OCI-LY7 (cell line): ENCODE measurements at regions not wholly inside any gene's neighbourhood (a gene's known extent, or its start where the extent isn't known, plus 50 kb on each side); places are given as distances from the start of the nearest gene placed in this dataset.

Experiments used
- CTCF ChIP-seq: fragments of 200-600 bp; sonication (generic); conservative IDR thresholded peaks from 2 replicates; pipeline ENCODE4 v1.5.1; 2014; ENCODE audit warnings: mild to moderate bottlenecking, antibody characterized with exemption, low read length, moderate library complexity, mixed read lengths
- EZH2phosphoT487 ChIP-seq: fragments of 200-600 bp; sonication (generic); IDR thresholded peaks from 2 replicates; pipeline ENCODE4 v1.6.1; 2018; ENCODE audit warnings: low read depth, borderline replicate concordance, mild to moderate bottlenecking, mixed run types, antibody characterized with exemption, low read length, moderate library complexity, mixed read lengths

DNA sequence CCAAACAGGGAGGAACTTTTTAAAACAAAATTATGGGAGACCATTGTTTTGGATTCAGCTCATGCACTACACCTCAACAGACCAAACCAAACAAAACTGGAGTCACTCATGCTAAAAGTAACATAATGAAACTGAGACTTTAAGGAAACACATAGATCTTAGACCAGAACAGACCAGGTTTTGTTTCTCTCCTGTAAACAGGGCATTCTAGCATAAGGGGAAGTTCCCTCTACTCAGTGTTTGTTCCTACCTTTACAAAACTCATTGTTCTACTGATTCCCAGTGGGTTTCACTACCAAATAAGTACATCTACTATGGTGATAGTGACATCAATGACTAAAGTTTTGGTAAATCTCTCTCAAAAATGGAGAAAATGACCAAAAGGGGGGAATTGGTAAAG lies 1103.6 kb upstream of the EDIL3 start:
- TF ChIP-seq CTCF (no peak), EZH2phosphoT487 (no peak)
